HCT116 (cell line): ENCODE measurements at regions not wholly inside any gene's neighbourhood (a gene's known extent, or its start where the extent isn't known, plus 50 kb on each side); places are given as distances from the start of the nearest gene placed in this dataset.

Experiments
- CTCF ChIP-seq, 3 experiments: fragments of 200-600 bp in 1 of 3; sonication (generic) in 1 of 3; IDR thresholded peaks in 2 of 3; conservative IDR thresholded peaks in 1 of 3; 2 replicates each; pipeline ENCODE4 v1.5.1; 2012 to 2017; ENCODE audit warnings: low read depth in 2 of 3, low read length in 2 of 3, antibody characterized with exemption in 1 of 3, borderline replicate concordance in 1 of 3, control low read depth in 1 of 3, mild to moderate bottlenecking in 1 of 3, mixed read lengths in 1 of 3, mixed run types in 1 of 3, moderate library complexity in 1 of 3; ENCODE audit not compliant: insufficient read depth in 1 of 3
- ELF1 ChIP-seq: IDR thresholded peaks from 2 replicates; pipeline ENCODE4 v1.6.1; 2012; ENCODE audit warnings: low read depth, borderline replicate concordance
- POLR2AphosphoS5 ChIP-seq: IDR thresholded peaks from 2 replicates; pipeline ENCODE4 v1.6.1; 2011; ENCODE audit warnings: mild to moderate bottlenecking, low read depth, low read length, moderate library complexity
- TCF7L2 ChIP-seq: IDR thresholded peaks from 2 replicates; pipeline ENCODE4 v1.7.0; 2011; ENCODE audit warnings: borderline replicate concordance, inconsistent platforms; ENCODE audit not compliant: insufficient read depth, insufficient read length; ENCODE audit errors: extremely low read depth
- TF ChIP-seq, protein P1 (sequence below): IDR thresholded peaks from 2 replicates; pipeline ENCODE4 v1.6.1; 2012; ENCODE audit warnings: low read depth

DNA sequence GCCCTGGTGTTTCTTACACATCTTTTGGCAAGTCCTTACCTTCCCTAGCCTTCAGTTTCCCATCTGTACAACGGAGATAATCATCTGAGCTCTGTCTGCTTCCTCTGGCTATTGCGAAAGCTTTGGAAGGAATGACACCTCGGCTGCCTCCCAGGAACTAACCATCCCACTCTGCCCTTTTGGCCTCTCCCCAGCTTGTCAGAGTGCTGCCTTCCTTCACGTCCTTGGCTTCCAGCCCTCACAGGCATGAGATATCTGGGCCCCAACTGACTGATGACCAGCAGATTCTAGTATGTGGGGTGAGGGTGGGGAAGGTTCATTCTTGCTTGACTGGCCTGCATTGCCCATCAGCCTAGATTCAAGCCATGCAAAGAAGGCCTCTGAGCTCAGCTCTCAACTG is 253.1 kb upstream of the FGGY start:
- TF ChIP-seq CTCF (IDR thresholded peaks at IDR 0.05 in 2 of 3, conservative IDR thresholded peaks at IDR 0.05 in 1 of 3; ENCODE audit: borderline replicate concordance in 1 of 3, insufficient read depth in 1 of 3, low read depth in 2 of 3, low read length in 2 of 3) (no peak), POLR2AphosphoS5 (no peak), ELF1 (no peak), TCF7L2 (no peak)
- TF ChIP-seq, protein P1, sequence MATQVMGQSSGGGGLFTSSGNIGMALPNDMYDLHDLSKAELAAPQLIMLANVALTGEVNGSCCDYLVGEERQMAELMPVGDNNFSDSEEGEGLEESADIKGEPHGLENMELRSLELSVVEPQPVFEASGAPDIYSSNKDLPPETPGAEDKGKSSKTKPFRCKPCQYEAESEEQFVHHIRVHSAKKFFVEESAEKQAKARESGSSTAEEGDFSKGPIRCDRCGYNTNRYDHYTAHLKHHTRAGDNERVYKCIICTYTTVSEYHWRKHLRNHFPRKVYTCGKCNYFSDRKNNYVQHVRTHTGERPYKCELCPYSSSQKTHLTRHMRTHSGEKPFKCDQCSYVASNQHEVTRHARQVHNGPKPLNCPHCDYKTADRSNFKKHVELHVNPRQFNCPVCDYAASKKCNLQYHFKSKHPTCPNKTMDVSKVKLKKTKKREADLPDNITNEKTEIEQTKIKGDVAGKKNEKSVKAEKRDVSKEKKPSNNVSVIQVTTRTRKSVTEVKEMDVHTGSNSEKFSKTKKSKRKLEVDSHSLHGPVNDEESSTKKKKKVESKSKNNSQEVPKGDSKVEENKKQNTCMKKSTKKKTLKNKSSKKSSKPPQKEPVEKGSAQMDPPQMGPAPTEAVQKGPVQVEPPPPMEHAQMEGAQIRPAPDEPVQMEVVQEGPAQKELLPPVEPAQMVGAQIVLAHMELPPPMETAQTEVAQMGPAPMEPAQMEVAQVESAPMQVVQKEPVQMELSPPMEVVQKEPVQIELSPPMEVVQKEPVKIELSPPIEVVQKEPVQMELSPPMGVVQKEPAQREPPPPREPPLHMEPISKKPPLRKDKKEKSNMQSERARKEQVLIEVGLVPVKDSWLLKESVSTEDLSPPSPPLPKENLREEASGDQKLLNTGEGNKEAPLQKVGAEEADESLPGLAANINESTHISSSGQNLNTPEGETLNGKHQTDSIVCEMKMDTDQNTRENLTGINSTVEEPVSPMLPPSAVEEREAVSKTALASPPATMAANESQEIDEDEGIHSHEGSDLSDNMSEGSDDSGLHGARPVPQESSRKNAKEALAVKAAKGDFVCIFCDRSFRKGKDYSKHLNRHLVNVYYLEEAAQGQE: no peak
